CD14-positive monocyte (primary cell): ENCODE measurements at regions not wholly inside any gene's neighbourhood (a gene's known extent, or its start where the extent isn't known, plus 50 kb on each side); places are given as distances from the start of the nearest gene placed in this dataset.

ENCODE experiments used
- DNase-seq, 3 donors: peaks; one replicate each; pipeline ENCODE4 v3.0.0-alpha.2; 2011 to 2022
- H2AFZ ChIP-seq: 2 replicates; pipeline ENCODE4 v1.6.0; 2012; ENCODE audit warnings: mild to moderate bottlenecking, low read depth, low read length, inconsistent platforms; ENCODE audit not compliant: insufficient read depth, poor library complexity, severe bottlenecking
- H3K27ac ChIP-seq, 2 donors: 1 replicate in 1 of 2; 2 replicates in 1 of 2; pipeline ENCODE4 v1.5.1; 2012 to 2013; ENCODE audit warnings: low read length in 2 of 2, control low read depth in 1 of 2, inconsistent platforms in 1 of 2, low read depth in 1 of 2, mild to moderate bottlenecking in 1 of 2
- H3K27me3 ChIP-seq, 2 donors: one replicate each; pipeline versions ENCODE4 v1.6.0 to v1.6.1; 2011 to 2013; ENCODE audit warnings: low read length in 2 of 2; ENCODE audit not compliant: control insufficient read depth in 2 of 2, insufficient read depth in 2 of 2
- H3K36me3 ChIP-seq, 2 donors: replicated peaks in 1 of 2; 1 replicate in 1 of 2; 2 replicates in 1 of 2; pipeline versions ENCODE4 v1.5.1 to v1.6.1; 2012 to 2013; ENCODE audit warnings: low read length in 2 of 2, control low read depth in 1 of 2, inconsistent platforms in 1 of 2, mild to moderate bottlenecking in 1 of 2; ENCODE audit not compliant: insufficient read depth in 2 of 2, control insufficient read depth in 1 of 2
- H3K4me1 ChIP-seq, 2 donors: 1 replicate in 1 of 2; 2 replicates in 1 of 2; pipeline versions ENCODE4 v1.5.1 to v1.6.1; 2012 to 2013; ENCODE audit warnings: low read length in 2 of 2, control low read depth in 1 of 2, inconsistent platforms in 1 of 2, mild to moderate bottlenecking in 1 of 2, moderate library complexity in 1 of 2; ENCODE audit not compliant: insufficient read depth in 2 of 2, control insufficient read depth in 1 of 2
- H3K4me2 ChIP-seq: replicated peaks from 2 replicates; pipeline ENCODE3; 2012; ENCODE audit warnings: low read length, moderate library complexity, mild to moderate bottlenecking; ENCODE audit not compliant: poor library complexity, severe bottlenecking; ENCODE audit errors: extremely low read depth
- H3K4me3 ChIP-seq, 3 experiments: fragments of 200-600 bp in 1 of 3; sonication (generic) in 1 of 3; replicated peaks in 1 of 3; 1 replicate in 2 of 3; 2 replicates in 1 of 3; pipeline ENCODE4 v1.5.1; 2011 to 2013; ENCODE audit warnings: low read length in 3 of 3, mild to moderate bottlenecking in 3 of 3, control low read depth in 2 of 3, low read depth in 2 of 3, inconsistent platforms in 1 of 3, moderate library complexity in 1 of 3
- H3K79me2 ChIP-seq: 2 replicates; pipeline ENCODE4 v1.6.0; 2012; ENCODE audit warnings: mild to moderate bottlenecking, control low read depth, inconsistent platforms, low read length, moderate library complexity; ENCODE audit not compliant: insufficient read depth
- H3K9ac ChIP-seq: 2 replicates; pipeline ENCODE4 v1.6.0; 2017; ENCODE audit warnings: low read length, mild to moderate bottlenecking; ENCODE audit not compliant: insufficient read depth, poor library complexity, severe bottlenecking
- H3K9me3 ChIP-seq, 2 donors: replicated peaks in 1 of 2; 1 replicate in 1 of 2; 2 replicates in 1 of 2; pipeline versions ENCODE4 v1.5.1 to v1.6.1; 2012 to 2013; ENCODE audit warnings: low read length in 2 of 2, control low read depth in 1 of 2; ENCODE audit not compliant: control insufficient read depth in 1 of 2, insufficient read depth in 1 of 2
- H4K20me1 ChIP-seq: 2 replicates; pipeline ENCODE4 v1.6.0; 2012; ENCODE audit warnings: mild to moderate bottlenecking, low read length, control low read depth, moderate library complexity; ENCODE audit not compliant: insufficient read depth
- H3K27ac Mint-ChIP-seq, 7 donors: one replicate each; pipeline ENCODE4 v1.8.0; 2020; ENCODE audit warnings: mild to moderate bottlenecking in 7 of 7, mixed read lengths in 7 of 7, moderate library complexity in 6 of 7, inconsistent platforms in 2 of 7
- H3K27me3 Mint-ChIP-seq, 3 donors: one replicate each; pipeline ENCODE4 v1.8.0; 2021 to 2022; ENCODE audit warnings: low read depth in 3 of 3, mild to moderate bottlenecking in 3 of 3, mixed read lengths in 3 of 3, moderate library complexity in 3 of 3, inconsistent platforms in 1 of 3
- H3K36me3 Mint-ChIP-seq, 2 donors: one replicate each; pipeline ENCODE4 v1.8.0; 2020; ENCODE audit warnings: mixed read lengths in 2 of 2, inconsistent platforms in 1 of 2, mild to moderate bottlenecking in 1 of 2
- H3K4me1 Mint-ChIP-seq: one replicate; pipeline ENCODE4 v1.8.0; 2020; ENCODE audit warnings: mild to moderate bottlenecking, mixed read lengths
- H3K4me3 Mint-ChIP-seq, 2 donors: one replicate each; pipeline ENCODE4 v1.8.0; 2020; ENCODE audit warnings: mild to moderate bottlenecking in 2 of 2, mixed read lengths in 2 of 2, moderate library complexity in 1 of 2
- H3K9me3 Mint-ChIP-seq, 7 donors: one replicate each; pipeline ENCODE4 v1.8.0; 2020 to 2022; ENCODE audit warnings: mixed read lengths in 7 of 7, mild to moderate bottlenecking in 6 of 7, moderate library complexity in 6 of 7, inconsistent platforms in 2 of 7
- CTCF ChIP-seq: fragments of 200-600 bp; IDR thresholded peaks from one replicate; pipeline ENCODE4 v1.8.0; 2022; ENCODE audit warnings: antibody characterized with exemption, mild to moderate bottlenecking
- WGBS: methylation state at CpG from one replicate; pipeline ENCODE4 v1.1.5; 2013; ENCODE audit warnings: missing lambda C conversion rate; ENCODE audit not compliant: insufficient coverage; 5-methylcytosine and 5-hydroxymethylcytosine counted together
- intact Hi-C, 2 donors: fragments of 100-400 bp; cut with micrococcal nuclease; formaldehyde crosslinking; loops; one replicate each; pipeline versions ENCODE4 v1.15.0 to v1.15.1; 2023

- TF ChIP-seq CTCF: no peak
- no peak for DNase-seq
- Histone ChIP-seq H3K4me3 (no peak overlapping the region), H3K4me2 (no peak overlapping the region), H3K79me2 (no peaks in the 10 kb centered on the region), H4K20me1 (no peaks in the 10 kb centered on the region), H3K27ac (no peak overlapping the region), H2AFZ (no peak overlapping the region), H3K4me1 (no peaks in the 10 kb centered on the region), H3K27me3 (no peaks in the 10 kb centered on the region), H3K36me3 (no peaks in the 10 kb centered on the region), H3K9me3 (no peaks in the 10 kb centered on the region), H3K9ac (no peak overlapping the region)
- H3K27ac Mint-ChIP-seq: no peak overlapping the region
- 95% methylated on average over 8 of the region's 9 CpGs for WGBS
- H3K4me1 Mint-ChIP-seq: no peaks in the 10 kb centered on the region
- H3K4me3 Mint-ChIP-seq: no peak overlapping the region
- no peaks in the 10 kb centered on the region for H3K36me3 Mint-ChIP-seq
- H3K9me3 Mint-ChIP-seq: peaks cover 0 to 5% (median 0%) of the 10 kb centered on the region in 7 donors
- peaks cover 1 to 8% (median 2%) of the 10 kb centered on the region in 3 donors for H3K27me3 Mint-ChIP-seq
- intact Hi-C loops: no loop called here
Measured at GRCh38 chr10:129244298-129244697, 222.7 kb upstream of the MGMT start.

GRCh38 chr10:129244757-129245156, 222.3 kb upstream of the MGMT start:
- no peak for DNase-seq

More at GRCh38 chr10:129244757-129245156, 222.3 kb upstream of the MGMT start:
- no peaks in the 10 kb centered on the region for H4K20me1 ChIP-seq
- Mint-ChIP-seq H3K4me1 (no peaks in the 10 kb centered on the region), H3K4me3 (no peak overlapping the region), H3K27ac (no peak overlapping the region), H3K9me3 (peaks cover 0 to 5% (median 0%) of the 10 kb centered on the region in 7 donors), H3K27me3 (peaks cover 1 to 8% (median 2%) of the 10 kb centered on the region in 3 donors), H3K36me3 (no peaks in the 10 kb centered on the region)
- H2AFZ ChIP-seq: no peak overlapping the region
- TF ChIP-seq CTCF: no peak
- WGBS: 94% methylated on average over 7 of the region's 9 CpGs
- H3K4me3 ChIP-seq: no peak overlapping the region
- no peaks in the 10 kb centered on the region for H3K36me3 ChIP-seq
- intact Hi-C loops: no loop called here
- H3K9ac ChIP-seq: no peak overlapping the region
- H3K79me2 ChIP-seq: no peaks in the 10 kb centered on the region
- H3K4me2 ChIP-seq: no peak overlapping the region
- H3K27ac ChIP-seq: no peak overlapping the region
- no peaks in the 10 kb centered on the region for H3K9me3 ChIP-seq
- no peaks in the 10 kb centered on the region for H3K27me3 ChIP-seq
- no peaks in the 10 kb centered on the region for H3K4me1 ChIP-seq
